Mesodermal cell (in vitro differentiated cells): ENCODE measurements at regions not wholly inside any gene's neighbourhood (a gene's known extent, or its start where the extent isn't known, plus 50 kb on each side); places are given as distances from the start of the nearest gene placed in this dataset.

ENCODE experiments used
- H3K27ac ChIP-seq: 2 replicates; pipeline ENCODE4 v1.7.0; 2013; ENCODE audit warnings: mild to moderate bottlenecking, low read depth, low read length, moderate library complexity; ENCODE audit not compliant: severe bottlenecking
- H3K36me3 ChIP-seq: 2 replicates; pipeline ENCODE4 v1.7.1; 2013; ENCODE audit warnings: mild to moderate bottlenecking, low read length, moderate library complexity; ENCODE audit not compliant: control insufficient read depth, insufficient read depth
- H3K4me1 ChIP-seq: one replicate; pipeline ENCODE4 v1.7.1; 2013; ENCODE audit warnings: mild to moderate bottlenecking, low read length; ENCODE audit not compliant: insufficient read depth, control insufficient read depth, poor library complexity, severe bottlenecking
- H3K4me3 ChIP-seq: 2 replicates; pipeline ENCODE4 v1.7.0; 2013; ENCODE audit warnings: low read length, control low read depth, mild to moderate bottlenecking; ENCODE audit not compliant: insufficient read depth, poor library complexity, severe bottlenecking; ENCODE audit errors: extremely low read depth
- H3K9me3 ChIP-seq: 2 replicates; pipeline ENCODE4 v1.7.1; 2013; ENCODE audit warnings: mild to moderate bottlenecking, low read length, moderate library complexity; ENCODE audit not compliant: control insufficient read depth
- WGBS, 2 experiments: methylation state at CpG; one replicate each; pipeline ENCODE4 v1.1.5; 2013; ENCODE audit warnings: missing lambda C conversion rate in 2 of 2; ENCODE audit not compliant: insufficient coverage in 2 of 2; 5-methylcytosine and 5-hydroxymethylcytosine counted together

GRCh38 chr7:45511721-45512597, 62.2 kb upstream of the ADCY1 start:
- Histone ChIP-seq H3K9me3 (no peaks in the 10 kb centered on the region), H3K36me3 (no peaks in the 10 kb centered on the region), H3K27ac (no peak overlapping the region), H3K4me1 (no peaks in the 10 kb centered on the region), H3K4me3 (no peak overlapping the region)
- WGBS, 2 experiments = 90 to 98% methylated on average over 5 to 6 of the region's 7 CpGs

- H3K4me1 ChIP-seq = no peaks in the 10 kb centered on the region
- 100% methylated on average over 3 of the region's 4 CpGs; no CpG with 5 or more reads in 1 of the 2 experiments for WGBS, 2 experiments
- no peak overlapping the region for H3K27ac ChIP-seq
- peaks cover 6% of the 10 kb centered on the region for H3K9me3 ChIP-seq
- no peaks in the 10 kb centered on the region for H3K36me3 ChIP-seq
- H3K4me3 ChIP-seq = no peak overlapping the region
These were observed 59.2 kb upstream of the ADCY1 start for GRCh38 chr7:45514944-45515343.

GRCh38 chr7:45515346-45515745, 58.8 kb upstream of the ADCY1 start:
- H3K36me3 ChIP-seq = no peaks in the 10 kb centered on the region
- H3K9me3 ChIP-seq = peaks cover 6% of the 10 kb centered on the region
- H3K4me3 ChIP-seq = no peak overlapping the region
- H3K4me1 ChIP-seq = no peaks in the 10 kb centered on the region
- H3K27ac ChIP-seq = no peak overlapping the region
